B cell (primary cell): ENCODE measurements at regions not wholly inside any gene's neighbourhood (a gene's known extent, or its start where the extent isn't known, plus 50 kb on each side); places are given as distances from the start of the nearest gene placed in this dataset.

Source experiments
- ATAC-seq: fragments of 200-7000 bp; cut with Tn5 transposase; one replicate; pipeline ENCODE4 v1.10.0; 2021; ENCODE audit warnings: low read depth, mild to moderate bottlenecking, moderate number of reproducible peaks, moderate library complexity
- CTCF ChIA-PET: fragments of 350-600 bp; sonication (Branson Sonifier 250); formaldehyde crosslinking; loops from one replicate; lab custom pipeline; 2021; ENCODE audit warnings: antibody characterized with exemption, inconsistent platforms; lab: Charles Lee
- POLR2A ChIA-PET: fragments of 350-600 bp; sonication (Branson Sonifier 250); formaldehyde crosslinking; loops from one replicate; lab custom pipeline; 2021; ENCODE audit warnings: antibody characterized with exemption; lab: Charles Lee
- DNase-seq: peaks from one replicate; pipeline ENCODE4 v3.0.0; 2013
- H2AFZ ChIP-seq: 2 replicates; pipeline ENCODE4 v1.6.1; 2012; ENCODE audit warnings: mild to moderate bottlenecking, low read depth, low read length; ENCODE audit not compliant: insufficient read depth, poor library complexity, severe bottlenecking
- H3K27ac ChIP-seq, 2 donors: 1 replicate in 1 of 2; 2 replicates in 1 of 2; pipeline ENCODE4 v1.5.1; 2012 to 2013; ENCODE audit warnings: low read length in 2 of 2, mild to moderate bottlenecking in 2 of 2, moderate library complexity in 1 of 2
- H3K27me3 ChIP-seq, 4 experiments: fragments of 200-600 bp in 1 of 4; sonication (generic) in 1 of 4; replicated peaks in 1 of 4; 1 replicate in 2 of 4; 2 replicates in 2 of 4; pipeline versions ENCODE4 v1.6.1 to v1.7.0; 2013 to 2016; ENCODE audit warnings: low read length in 3 of 4, mild to moderate bottlenecking in 2 of 4, mixed read lengths in 1 of 4, moderate library complexity in 1 of 4; ENCODE audit not compliant: insufficient read depth in 4 of 4, control insufficient read depth in 3 of 4; ENCODE audit errors: control extremely low read depth in 1 of 4
- H3K36me3 ChIP-seq, 2 experiments: replicated peaks in 1 of 2; 1 replicate in 1 of 2; 2 replicates in 1 of 2; pipeline versions ENCODE4 v1.6.1 to v1.7.1; 2013; ENCODE audit warnings: low read length in 1 of 2; ENCODE audit not compliant: insufficient read depth in 2 of 2, control insufficient read depth in 1 of 2; ENCODE audit errors: control extremely low read depth in 1 of 2, extremely low read depth in 1 of 2
- H3K4me1 ChIP-seq, 2 donors: fragments of 200-600 bp in 1 of 2; sonication (generic) in 1 of 2; 1 replicate in 1 of 2; 2 replicates in 1 of 2; pipeline versions ENCODE4 v1.5.1 to v1.6.1; 2013 to 2017; ENCODE audit warnings: low read length in 2 of 2; ENCODE audit not compliant: control insufficient read depth in 2 of 2, insufficient read depth in 2 of 2
- H3K4me2 ChIP-seq: replicated peaks from 2 replicates; pipeline ENCODE3; 2012; ENCODE audit warnings: mild to moderate bottlenecking, low read depth, low read length; ENCODE audit not compliant: poor library complexity, severe bottlenecking
- H3K4me3 ChIP-seq, 5 experiments: fragments of 200-600 bp in 1 of 5; sonication (generic) in 1 of 5; 1 replicate in 3 of 5; 2 replicates in 2 of 5; pipeline versions ENCODE4 v1.5.1 to v1.7.0; 2011 to 2016; ENCODE audit warnings: low read length in 4 of 5, mild to moderate bottlenecking in 4 of 5, low read depth in 2 of 5, control low read depth in 1 of 5, moderate library complexity in 1 of 5; ENCODE audit not compliant: insufficient read depth in 1 of 5; ENCODE audit errors: control extremely low read depth in 1 of 5, extremely low read depth in 1 of 5
- H3K79me2 ChIP-seq: fragments of 200-600 bp; sonication (generic); one replicate; pipeline ENCODE4 v1.6.0; 2016; ENCODE audit warnings: low read length; ENCODE audit not compliant: control insufficient read depth, insufficient read depth
- H3K9ac ChIP-seq: fragments of 200-600 bp; sonication (generic); 2 replicates; pipeline ENCODE4 v1.6.1; 2017; ENCODE audit warnings: mild to moderate bottlenecking, low read length, moderate library complexity
- H3K9me3 ChIP-seq, 3 donors: one replicate each; pipeline versions ENCODE4 v1.6.1 to v1.7.1; 2013; ENCODE audit warnings: low read length in 2 of 3; ENCODE audit not compliant: control insufficient read depth in 2 of 3, insufficient read depth in 1 of 3; ENCODE audit errors: control extremely low read depth in 1 of 3
- H4K20me1 ChIP-seq: 2 replicates; pipeline ENCODE4 v1.6.0; 2012; ENCODE audit warnings: mild to moderate bottlenecking, low read length; ENCODE audit not compliant: insufficient read depth, control insufficient read depth, poor library complexity, severe bottlenecking
- H3K27ac Mint-ChIP-seq: one replicate; pipeline ENCODE4 v1.8.0; 2021; ENCODE audit warnings: mixed read lengths
- H3K27me3 Mint-ChIP-seq: one replicate; pipeline ENCODE4 v1.8.0; 2021; ENCODE audit warnings: mixed read lengths
- H3K4me1 Mint-ChIP-seq: one replicate; pipeline ENCODE4 v1.8.0; 2021; ENCODE audit warnings: mixed read lengths
- H3K4me3 Mint-ChIP-seq: one replicate; pipeline ENCODE4 v1.8.0; 2021; ENCODE audit warnings: mixed read lengths
- H3K9me3 Mint-ChIP-seq: one replicate; pipeline ENCODE4 v1.8.0; 2022; ENCODE audit warnings: mixed read lengths; ENCODE audit not compliant: insufficient read depth
- CTCF ChIP-seq: fragments of 200-600 bp; IDR thresholded peaks from one replicate; pipeline ENCODE4 v1.8.0; 2022; ENCODE audit warnings: antibody characterized with exemption, mild to moderate bottlenecking
- EZH2 ChIP-seq: IDR thresholded peaks from 2 replicates; pipeline ENCODE4 v1.6.1; 2012; ENCODE audit warnings: borderline replicate concordance, low read depth, mild to moderate bottlenecking, moderate library complexity, low read length; ENCODE audit not compliant: insufficient read depth, poor library complexity, severe bottlenecking
- WGBS: methylation state at CpG from one replicate; pipeline ENCODE4 v1.1.5; 2013; ENCODE audit warnings: missing lambda C conversion rate; ENCODE audit not compliant: insufficient coverage; 5-methylcytosine and 5-hydroxymethylcytosine counted together
- intact Hi-C: fragments of 100-400 bp; cut with micrococcal nuclease; formaldehyde crosslinking; loops from one replicate; pipeline ENCODE4 v1.10.0; 2022

GRCh38 chr1:157194731-157195520 lies 56.7 kb upstream of the ETV3 start:
- WGBS: 28% methylated on average over 67 of the region's 67 CpGs
- no peak for DNase-seq
- Histone ChIP-seq H3K4me1 (peaks cover 3 to 4% of the 10 kb centered on the region in 2 donors), H2AFZ (no peak overlapping the region), H4K20me1 (no peaks in the 10 kb centered on the region), H3K9ac (no peak overlapping the region), H3K27ac (no peak overlapping the region), H3K4me3 (no peak overlapping the region), H3K79me2 (no peaks in the 10 kb centered on the region), H3K27me3 (peaks cover 0 to 34% (median 10%) of the 10 kb centered on the region in 4 experiments), H3K4me2 (no peak overlapping the region), H3K9me3 (no peaks in the 10 kb centered on the region), H3K36me3 (no peaks in the 10 kb centered on the region)
- Mint-ChIP-seq H3K27me3 (peaks cover 39% of the 10 kb centered on the region), H3K27ac (no peak overlapping the region), H3K4me1 (peaks cover 2% of the 10 kb centered on the region), H3K4me3 (no peak overlapping the region), H3K9me3 (no peaks in the 10 kb centered on the region)
- no peak for ATAC-seq
- intact Hi-C loops: loop anchor here (5.0 kb wide), 1 partner anchor 312 kb away; no protein-coding TSS in a partner anchor
- POLR2A ChIA-PET: no interaction called here
- no peak for TF ChIP-seq EZH2
- no peak for TF ChIP-seq CTCF
- CTCF ChIA-PET: interaction anchor here (0.7 to 2.8 kb wide), 9 partner anchors 8 to 930 kb away, joined by 3 to 12 read pairs (median 7); no protein-coding TSS in a partner anchor
